GM23338 (cell line): ENCODE measurements at regions not wholly inside any gene's neighbourhood (a gene's known extent, or its start where the extent isn't known, plus 50 kb on each side); places are given as distances from the start of the nearest gene placed in this dataset.

Source experiments
- ATAC-seq: fragments of 200-7000 bp; cut with Tn5 transposase; 3 replicates; pipeline ENCODE4 v1.9.1; 2020
- DNase-seq: peaks from one replicate; pipeline ENCODE4 v3.0.0-alpha.2; 2015; ENCODE audit warnings: low spot score
- H2AFZ ChIP-seq: fragments of 200-600 bp; sonication (generic); 2 replicates; pipeline ENCODE4 v1.8.0; 2016; ENCODE audit warnings: antibody characterized with exemption, mild to moderate bottlenecking, moderate library complexity
- H3F3A ChIP-seq: fragments of 200-600 bp; sonication (generic); replicated peaks from 2 replicates; pipeline ENCODE4 v1.8.0; 2017; ENCODE audit warnings: antibody characterized with exemption, mixed run types, low read depth
- H3K27ac ChIP-seq: fragments of 200-600 bp; sonication (generic); 2 replicates; pipeline ENCODE4 v1.6.1; 2016; ENCODE audit warnings: low read depth
- H3K27me3 ChIP-seq: fragments of 200-600 bp; sonication (generic); 2 replicates; pipeline ENCODE4 v1.8.0; 2016; ENCODE audit warnings: mild to moderate bottlenecking, mixed run types, moderate library complexity; ENCODE audit not compliant: insufficient read depth
- H3K36me3 ChIP-seq: fragments of 200-600 bp; sonication (generic); 2 replicates; pipeline ENCODE4 v1.8.0; 2016; ENCODE audit warnings: mild to moderate bottlenecking; ENCODE audit not compliant: insufficient read depth
- H3K4me1 ChIP-seq: fragments of 200-600 bp; sonication (generic); 2 replicates; pipeline ENCODE4 v1.8.0; 2016; ENCODE audit warnings: mild to moderate bottlenecking, moderate library complexity; ENCODE audit not compliant: insufficient read depth
- H3K4me2 ChIP-seq: fragments of 200-600 bp; sonication (generic); 2 replicates; pipeline ENCODE4 v1.7.1; 2017; ENCODE audit warnings: mixed run types
- H3K4me3 ChIP-seq: fragments of 200-600 bp; sonication (generic); 2 replicates; pipeline ENCODE4 v1.6.1; 2016; ENCODE audit warnings: mixed run types
- H3K79me2 ChIP-seq: fragments of 200-600 bp; sonication (generic); replicated peaks from 2 replicates; pipeline ENCODE4 v1.8.0; 2017; ENCODE audit warnings: mild to moderate bottlenecking; ENCODE audit not compliant: insufficient read depth
- H3K9me2 ChIP-seq: fragments of 200-600 bp; sonication (generic); 2 replicates; pipeline ENCODE4 v1.8.0; 2017; ENCODE audit not compliant: insufficient read depth
- H4K20me1 ChIP-seq: fragments of 200-600 bp; sonication (generic); replicated peaks from 2 replicates; pipeline ENCODE4 v1.8.0; 2017; ENCODE audit warnings: mild to moderate bottlenecking; ENCODE audit not compliant: insufficient read depth
- H3K27ac Mint-ChIP-seq: 2 replicates; pipeline ENCODE4 v1.8.0; 2020; ENCODE audit warnings: inconsistent platforms, mild to moderate bottlenecking, moderate library complexity, mixed read lengths
- H3K27me3 Mint-ChIP-seq: 3 replicates; pipeline ENCODE4 v1.8.0; 2022; ENCODE audit warnings: low read depth, mild to moderate bottlenecking, moderate library complexity, mixed read lengths, inconsistent platforms; ENCODE audit not compliant: insufficient read depth, poor library complexity
- H3K36me3 Mint-ChIP-seq: 3 replicates; pipeline ENCODE4 v1.8.0; 2021; ENCODE audit warnings: low read depth, mild to moderate bottlenecking, inconsistent platforms, moderate library complexity, mixed read lengths
- H3K4me1 Mint-ChIP-seq: 3 replicates; pipeline ENCODE4 v1.8.0; 2020; ENCODE audit warnings: mild to moderate bottlenecking, inconsistent platforms, mixed read lengths
- H3K4me3 Mint-ChIP-seq: 3 replicates; pipeline ENCODE4 v1.8.0; 2021; ENCODE audit warnings: moderate library complexity, mild to moderate bottlenecking, inconsistent platforms, mixed read lengths
- H3K9me3 Mint-ChIP-seq: 3 replicates; pipeline ENCODE4 v1.8.0; 2020; ENCODE audit warnings: moderate library complexity, mild to moderate bottlenecking, inconsistent platforms, mixed read lengths
- CREB1 ChIP-seq: fragments of 250-450 bp; sonication (Bioruptor Pico); IDR thresholded peaks from 2 replicates; pipeline ENCODE4 v1.5.0; 2020; ENCODE audit warnings: low read depth, mild to moderate bottlenecking, moderate library complexity
- EZH2 ChIP-seq: fragments of 200-600 bp; sonication (generic); IDR thresholded peaks from one replicate; pipeline ENCODE4 v1.8.0; 2017; ENCODE audit warnings: antibody characterized with exemption, mild to moderate bottlenecking, low read depth; ENCODE audit not compliant: unreplicated experiment
- EZH2phosphoT487 ChIP-seq: fragments of 200-600 bp; sonication (generic); IDR thresholded peaks from one replicate; pipeline ENCODE4 v1.8.1; 2018; ENCODE audit warnings: antibody characterized with exemption; ENCODE audit not compliant: unreplicated experiment
- NANOG ChIP-seq: IDR thresholded peaks from 2 replicates; pipeline ENCODE4 v1.6.1; 2016; ENCODE audit warnings: antibody characterized with exemption, borderline replicate concordance
- POLR2AphosphoS5 ChIP-seq: IDR thresholded peaks from 2 replicates; pipeline ENCODE4 v1.6.1; 2016; ENCODE audit warnings: antibody characterized with exemption, low read depth
- REST ChIP-seq: IDR thresholded peaks from one replicate; pipeline ENCODE4 v1.6.1; 2018; ENCODE audit warnings: antibody characterized with exemption; ENCODE audit not compliant: unreplicated experiment
- STAT1 ChIP-seq: IDR thresholded peaks from one replicate; pipeline ENCODE4 v1.6.1; 2016; ENCODE audit warnings: antibody characterized with exemption; ENCODE audit not compliant: unreplicated experiment
- ZNF114 ChIP-seq: fragments of 250-450 bp; sonication (Bioruptor Pico); IDR thresholded peaks from 2 replicates; pipeline ENCODE4 v1.5.0; 2020; ENCODE audit warnings: mild to moderate bottlenecking, moderate library complexity
- ZNF331 ChIP-seq: fragments of 250-450 bp; sonication (Bioruptor Pico); IDR thresholded peaks from 2 replicates; pipeline ENCODE4 v1.5.0; 2020; ENCODE audit warnings: low read depth, mild to moderate bottlenecking, moderate library complexity
- ZNF462 ChIP-seq: fragments of 250-450 bp; sonication (Bioruptor Pico); IDR thresholded peaks from 2 replicates; pipeline ENCODE4 v1.5.0; 2020; ENCODE audit warnings: mild to moderate bottlenecking, moderate library complexity
- TF ChIP-seq, protein P1 (sequence below): IDR thresholded peaks from 2 replicates; pipeline ENCODE4 v1.6.1; 2016; ENCODE audit warnings: antibody characterized with exemption

GRCh38 chr2:150208689-150209088 lies 278.8 kb downstream of the RND3 start:
- H3K79me2 ChIP-seq: no peaks in the 10 kb centered on the region
- H3K36me3 ChIP-seq: no peaks in the 10 kb centered on the region
- H3K27me3 ChIP-seq: no peaks in the 10 kb centered on the region
- H3K4me2 ChIP-seq: no peak overlapping the region
- peak overlapping the region; percentile 64 for H2AFZ ChIP-seq
- no peaks in the 10 kb centered on the region for H3K9me2 ChIP-seq
- H3F3A ChIP-seq: no peaks in the 10 kb centered on the region
- Mint-ChIP-seq H3K4me3 (no peak overlapping the region), H3K9me3 (no peaks in the 10 kb centered on the region), H3K27me3 (no peaks in the 10 kb centered on the region), H3K27ac (no peak overlapping the region), H3K36me3 (no peaks in the 10 kb centered on the region), H3K4me1 (peaks cover 11% of the 10 kb centered on the region)
- DNase-seq (no peak), ATAC-seq (no peak)
- H3K27ac ChIP-seq: no peak overlapping the region
- TF ChIP-seq ZNF114 (CRISPR knock-in tag) (no peak), ZNF462 (no peak), NANOG (no peak)
- peaks cover 11% of the 10 kb centered on the region for H3K4me1 ChIP-seq
- no peaks in the 10 kb centered on the region for H4K20me1 ChIP-seq
- no peak overlapping the region for H3K4me3 ChIP-seq

DNA sequence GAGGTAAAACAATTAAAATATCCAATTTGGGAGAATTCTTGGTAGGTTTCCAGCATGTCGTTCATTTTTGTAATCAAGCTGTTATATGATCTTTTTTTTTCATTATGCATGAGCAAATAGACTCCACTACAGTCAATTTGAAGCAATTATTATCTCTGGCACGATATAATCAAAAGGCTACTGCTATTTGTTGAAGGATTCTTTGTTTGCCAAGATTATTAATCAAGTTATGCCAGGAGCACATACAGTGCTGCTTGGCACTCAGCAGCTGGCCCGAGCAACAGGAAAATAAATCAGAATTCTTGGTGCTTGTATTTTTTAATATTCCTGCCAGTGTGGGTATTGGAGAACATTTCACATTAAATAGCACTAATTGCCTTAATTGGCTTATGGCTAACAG lies 279.5 kb downstream of the RND3 start:
- peaks cover 11% of the 10 kb centered on the region for H3K4me1 ChIP-seq
- ATAC-seq (no peak), DNase-seq (no peak)
- TF ChIP-seq STAT1: no peak
- TF ChIP-seq CREB1: no peak
- TF ChIP-seq ZNF331 (CRISPR knock-in tag): no peak
- no peak for TF ChIP-seq NANOG
- TF ChIP-seq EZH2phosphoT487: no peak
- no peak for TF ChIP-seq ZNF114 (CRISPR knock-in tag)
- TF ChIP-seq POLR2AphosphoS5: no peak
- no peak for TF ChIP-seq REST
- TF ChIP-seq, protein P1, sequence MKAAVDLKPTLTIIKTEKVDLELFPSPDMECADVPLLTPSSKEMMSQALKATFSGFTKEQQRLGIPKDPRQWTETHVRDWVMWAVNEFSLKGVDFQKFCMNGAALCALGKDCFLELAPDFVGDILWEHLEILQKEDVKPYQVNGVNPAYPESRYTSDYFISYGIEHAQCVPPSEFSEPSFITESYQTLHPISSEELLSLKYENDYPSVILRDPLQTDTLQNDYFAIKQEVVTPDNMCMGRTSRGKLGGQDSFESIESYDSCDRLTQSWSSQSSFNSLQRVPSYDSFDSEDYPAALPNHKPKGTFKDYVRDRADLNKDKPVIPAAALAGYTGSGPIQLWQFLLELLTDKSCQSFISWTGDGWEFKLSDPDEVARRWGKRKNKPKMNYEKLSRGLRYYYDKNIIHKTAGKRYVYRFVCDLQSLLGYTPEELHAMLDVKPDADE: no peak
- no peak for TF ChIP-seq EZH2
- no peak overlapping the region for H3K4me2 ChIP-seq
- Mint-ChIP-seq H3K27ac (no peak overlapping the region), H3K4me1 (peaks cover 11% of the 10 kb centered on the region), H3K36me3 (no peaks in the 10 kb centered on the region), H3K4me3 (no peak overlapping the region), H3K9me3 (no peaks in the 10 kb centered on the region), H3K27me3 (peaks cover 2% of the 10 kb centered on the region)
- no peak overlapping the region for H3K27ac ChIP-seq
- H4K20me1 ChIP-seq: no peaks in the 10 kb centered on the region
- H3F3A ChIP-seq: no peaks in the 10 kb centered on the region
- H2AFZ ChIP-seq: peak overlapping the region; percentile 64
- H3K4me3 ChIP-seq: no peak overlapping the region
- no peaks in the 10 kb centered on the region for H3K36me3 ChIP-seq
- no peaks in the 10 kb centered on the region for H3K27me3 ChIP-seq
- H3K79me2 ChIP-seq: no peaks in the 10 kb centered on the region
- H3K9me2 ChIP-seq: no peaks in the 10 kb centered on the region
